HG02973 (cell line): ENCODE measurements at regions not wholly inside any gene's neighbourhood (a gene's known extent, or its start where the extent isn't known, plus 50 kb on each side); places are given as distances from the start of the nearest gene placed in this dataset.

Experiments
- ATAC-seq: cut with Tn5 transposase; IDR thresholded peaks from one replicate; pipeline ENCODE4 v1.9.1; 2021; ENCODE audit warnings: moderate library complexity; ENCODE audit not compliant: unreplicated experiment

GRCh38 chr10:110355141-110355831 is 50.6 kb upstream of the SMNDC1 start:
- ATAC-seq = peak; percentile 30

- peak; percentile 6 for ATAC-seq
Observed at GRCh38 chr10:110355922-110356627, 51.4 kb upstream of the SMNDC1 start.

- peak; percentile 77 for ATAC-seq
Observed at GRCh38 chr10:110356628-110357245, 52.0 kb upstream of the SMNDC1 start.

- ATAC-seq = peak; percentile 22
Observed at GRCh38 chr10:110357252-110357780, 52.6 kb upstream of the SMNDC1 start.

GRCh38 chr10:110357871-110358270 is 53.2 kb upstream of the SMNDC1 start:
- ATAC-seq = no peak

GRCh38 chr10:110358278-110358677 is 53.6 kb upstream of the SMNDC1 start:
- ATAC-seq = no peak

- ATAC-seq = no peak
Observed at GRCh38 chr10:110358869-110359629, 54.3 kb upstream of the SMNDC1 start.

- ATAC-seq = no peak
Observed at GRCh38 chr10:110360857-110361474, 56.2 kb upstream of the SMNDC1 start.

- ATAC-seq = no peak
Observed at GRCh38 chr10:110361800-110362456, 57.2 kb upstream of the SMNDC1 start.

GRCh38 chr10:110363572-110364411 is 59.1 kb upstream of the SMNDC1 start:
- no peak for ATAC-seq

GRCh38 chr10:110364531-110364937 is 59.8 kb upstream of the SMNDC1 start:
- ATAC-seq = no peak

GRCh38 chr10:110365356-110366143 is 60.8 kb upstream of the SMNDC1 start:
- no peak for ATAC-seq

- no peak for ATAC-seq
Observed at GRCh38 chr10:110366635-110367034, 61.9 kb upstream of the SMNDC1 start.

GRCh38 chr10:110368002-110368401 is 63.3 kb upstream of the SMNDC1 start:
- no peak for ATAC-seq

- ATAC-seq = no peak
Observed at GRCh38 chr10:110368556-110368955, 63.8 kb upstream of the SMNDC1 start.

- ATAC-seq = no peak
Observed at GRCh38 chr10:110370006-110370405, 65.3 kb upstream of the SMNDC1 start.

GRCh38 chr10:110372656-110373055 is 67.9 kb upstream of the SMNDC1 start:
- no peak for ATAC-seq

GRCh38 chr10:110373059-110373458 is 68.3 kb upstream of the SMNDC1 start:
- no peak for ATAC-seq
